SK-N-MC (cell line): ENCODE measurements at regions not wholly inside any gene's neighbourhood (a gene's known extent, or its start where the extent isn't known, plus 50 kb on each side); places are given as distances from the start of the nearest gene placed in this dataset.

Experiments
- EZH2 ChIP-seq: fragments of 200-600 bp; sonication (generic); IDR thresholded peaks from one replicate; pipeline ENCODE4 v1.6.1; 2017; ENCODE audit warnings: antibody characterized with exemption
- POLR2AphosphoS5 ChIP-seq: IDR thresholded peaks from 2 replicates; pipeline ENCODE4 v1.6.1; 2012; ENCODE audit warnings: mild to moderate bottlenecking, low read depth, low read length, borderline replicate concordance

DNA sequence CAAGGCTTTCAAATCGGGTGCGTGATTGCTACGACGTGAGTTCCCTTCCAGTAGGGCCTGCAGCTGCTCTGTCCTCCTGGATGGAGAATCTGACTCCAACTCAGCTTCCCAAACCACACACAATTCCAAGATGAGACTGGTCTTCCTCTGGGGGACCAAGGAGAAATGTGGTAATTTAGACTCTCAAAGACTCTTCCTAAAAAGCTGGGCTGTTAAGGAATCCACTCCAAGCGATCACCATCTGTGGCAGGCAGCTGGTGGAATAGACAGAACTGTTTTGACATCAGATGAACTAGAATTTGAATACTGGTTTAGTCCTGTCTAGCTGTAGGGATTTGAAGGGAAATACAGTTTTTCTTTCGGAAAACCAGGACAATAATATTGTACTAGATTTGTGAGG lies 130.7 kb upstream of the KLF4 start:
- TF ChIP-seq POLR2AphosphoS5 (no peak), EZH2 (no peak)
